Hematopoietic multipotent progenitor cell treated with erythropoietin and hydrocortisone succinate and interleukin-3 and kit ligand, for 15 days (in vitro differentiated cells): ENCODE measurements at regions not wholly inside any gene's neighbourhood (a gene's known extent, or its start where the extent isn't known, plus 50 kb on each side); places are given as distances from the start of the nearest gene placed in this dataset.
"Not testable (repeated sequence)": the region's sequence is repeated elsewhere in the genome, so short reads cannot be mapped to it uniquely, and the experiment has no call there.

Experiments used
- DNase-seq: peaks from one replicate; pipeline ENCODE4 v3.0.0-alpha.2; 2015; ENCODE audit warnings: low spot score

GRCh38 chr2:150100336-150100735, 387.1 kb downstream of the RND3 start:
- DNase-seq, result no peak

- DNase-seq, result no peak
Measured at GRCh38 chr2:150099805-150100204, 387.7 kb downstream of the RND3 start.

GRCh38 chr2:150097901-150098531, 389.5 kb downstream of the RND3 start:
- no peak for DNase-seq

GRCh38 chr2:150097402-150097801, 390.1 kb downstream of the RND3 start:
- DNase-seq, result no peak

GRCh38 chr2:150095361-150096095, 391.9 kb downstream of the RND3 start:
- DNase-seq, result no peak

- DNase-seq, result no peak
Measured at GRCh38 chr2:150091846-150092245, 395.6 kb downstream of the RND3 start.

- no peak for DNase-seq
Measured at GRCh38 chr2:150090031-150090430, 397.4 kb downstream of the RND3 start.

GRCh38 chr2:150088538-150088937, 398.9 kb downstream of the RND3 start:
- no peak for DNase-seq

- DNase-seq, result no peak
Measured at GRCh38 chr2:150085478-150085877, 402.0 kb downstream of the RND3 start.

GRCh38 chr2:150081775-150082481, 405.5 kb downstream of the RND3 start:
- no peak for DNase-seq

GRCh38 chr2:150076281-150076680, 411.2 kb downstream of the RND3 start:
- no peak for DNase-seq

- DNase-seq, result no peak
Measured at GRCh38 chr2:150075831-150076230, 411.6 kb downstream of the RND3 start.

- DNase-seq, result no peak
Measured at GRCh38 chr2:150066490-150066889, 421.0 kb downstream of the RND3 start.

GRCh38 chr2:150063931-150064548, 423.4 kb downstream of the RND3 start:
- no peak for DNase-seq

GRCh38 chr2:150063432-150063889, 424.0 kb downstream of the RND3 start:
- DNase-seq, result no peak

- no peak for DNase-seq
Measured at GRCh38 chr2:150062416-150062815, 425.1 kb downstream of the RND3 start.

- no peak for DNase-seq
Measured at GRCh38 chr2:150060341-150060740, 427.1 kb downstream of the RND3 start.

- DNase-seq, result not testable (repeated sequence)
Measured at GRCh38 chr2:150059676-150060075, 427.8 kb downstream of the RND3 start.

- no peak for DNase-seq
Measured at GRCh38 chr2:150052457-150052856, 435.0 kb downstream of the RND3 start.

- no peak for DNase-seq
Measured at GRCh38 chr2:150051004-150051403, 436.5 kb downstream of the RND3 start.

GRCh38 chr2:150050036-150050435, 437.4 kb downstream of the RND3 start:
- no peak for DNase-seq

- DNase-seq, result no peak
Measured at GRCh38 chr2:150047620-150048222, 439.7 kb downstream of the RND3 start.
